DMS53 treated with DMSO at 0.1 percent for 48 hours (cell line): ENCODE measurements at regions not wholly inside any gene's neighbourhood (a gene's known extent, or its start where the extent isn't known, plus 50 kb on each side); places are given as distances from the start of the nearest gene placed in this dataset.

Source experiments
- DNase-seq: peaks from one replicate; lab custom pipeline; 2025; ENCODE audit not compliant: unreplicated experiment; lab: John Stamatoyannopoulos, UW

DNA sequence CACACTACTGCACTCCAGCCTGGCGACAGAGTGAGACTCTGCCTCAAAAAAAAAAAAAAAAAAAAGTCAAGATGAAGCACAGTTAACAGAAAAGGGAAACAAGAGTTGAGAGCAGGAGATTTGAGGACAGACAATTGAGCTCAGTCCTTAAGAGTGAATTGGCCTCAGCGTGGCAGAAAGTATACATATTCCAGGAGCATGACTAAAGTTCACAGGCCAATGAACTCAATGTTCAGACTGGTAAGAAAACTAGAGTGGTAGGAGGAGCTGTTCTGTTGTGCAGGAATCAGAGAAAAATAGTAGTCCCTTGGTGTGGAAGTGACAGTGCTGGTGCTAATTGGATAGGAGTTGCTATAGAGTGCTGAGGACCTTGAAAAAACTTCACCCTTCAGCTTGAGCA, 60.0 kb downstream of the NRN1 start:
- no peak for DNase-seq

DNA sequence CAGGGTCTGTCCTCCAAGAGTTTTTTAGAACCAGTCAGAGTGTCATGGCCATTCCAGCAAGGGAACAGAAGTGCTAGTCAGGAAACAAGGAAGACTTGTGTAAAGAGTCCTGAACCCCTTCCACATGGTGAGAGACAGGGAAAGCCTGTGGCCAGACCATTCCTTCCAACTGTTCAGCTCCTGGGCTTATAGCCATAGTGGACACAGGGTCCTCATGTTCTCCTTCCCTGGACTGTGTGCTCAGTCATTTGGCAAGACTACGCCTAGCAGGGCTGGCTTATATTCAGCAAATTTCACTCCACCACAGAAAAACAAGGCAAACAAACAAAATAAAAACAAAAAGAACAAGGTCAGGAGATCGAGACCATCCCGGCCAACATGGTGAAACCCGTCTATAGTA, 60.5 kb downstream of the NRN1 start:
- DNase-seq = no peak

DNA sequence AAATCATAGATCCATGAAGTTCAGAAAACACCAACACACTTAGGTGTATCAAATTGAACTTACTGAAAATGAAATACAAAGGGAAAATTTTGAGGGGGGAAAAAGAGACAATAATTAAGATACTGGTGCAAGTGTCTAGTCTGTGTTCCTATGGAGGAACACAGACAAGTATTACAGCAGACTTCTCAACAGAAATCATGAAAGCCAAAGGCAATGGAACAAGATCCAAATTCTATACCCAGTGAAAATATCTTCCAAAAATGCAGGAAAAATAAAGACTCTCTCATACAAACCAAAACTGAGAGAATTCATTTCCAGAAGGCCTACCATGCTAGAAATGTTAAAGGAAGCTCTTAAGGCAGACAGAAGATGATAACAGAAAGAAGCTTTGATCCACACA, 63.1 kb downstream of the NRN1 start:
- DNase-seq = no peak

- DNase-seq = no peak
Measured at GRCh38 chr6:5942591-5942990, 64.1 kb downstream of the NRN1 start.

GRCh38 chr6:5941188-5941587, 65.5 kb downstream of the NRN1 start:
- DNase-seq = no peak

- DNase-seq = no peak
Measured at GRCh38 chr6:5938934-5939333, 67.8 kb downstream of the NRN1 start.

GRCh38 chr6:5937936-5938706, 68.6 kb downstream of the NRN1 start:
- no peak for DNase-seq

- DNase-seq = no peak
Measured at GRCh38 chr6:5937169-5937909, 69.4 kb downstream of the NRN1 start.

DNA sequence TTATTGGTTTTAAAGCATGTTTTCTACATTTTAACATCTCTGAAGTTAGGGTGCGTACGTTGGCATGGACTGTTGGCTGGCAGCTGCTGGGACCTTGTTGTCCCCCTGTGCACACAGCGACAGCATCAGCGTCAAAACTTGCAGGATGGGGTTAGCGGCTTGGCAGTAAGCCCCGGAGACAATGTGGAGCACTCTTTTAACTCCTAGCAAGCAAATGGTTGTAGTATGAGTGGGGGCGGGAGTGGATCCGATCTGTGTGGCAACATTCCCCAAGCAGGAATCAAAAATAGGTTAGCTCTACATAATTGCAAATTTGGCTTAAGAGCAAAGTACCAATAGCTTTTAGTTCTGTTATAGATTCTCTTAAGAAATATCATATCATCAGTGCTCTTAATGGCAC, 70.1 kb downstream of the NRN1 start:
- DNase-seq = no peak

DNA sequence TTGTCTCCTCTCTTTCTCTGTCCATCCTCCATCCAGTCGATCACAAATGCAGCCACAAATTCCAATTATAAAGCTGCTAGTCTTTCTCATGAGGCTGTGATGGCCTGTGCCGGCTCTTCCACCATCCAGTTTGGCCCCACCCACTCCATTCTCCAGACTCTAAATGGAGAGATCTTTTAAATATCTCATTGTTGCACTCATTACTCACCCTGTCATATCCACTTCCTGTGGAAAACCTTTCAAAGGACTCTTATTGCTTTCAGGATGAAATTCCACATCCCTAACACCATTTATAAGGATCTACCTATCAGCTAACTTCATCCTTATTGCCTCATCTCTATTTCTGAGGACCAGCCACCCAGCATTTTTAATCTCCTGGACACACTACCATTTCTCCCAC, 70.6 kb downstream of the NRN1 start:
- no peak for DNase-seq

GRCh38 chr6:5930968-5931367, 75.8 kb downstream of the NRN1 start:
- no peak for DNase-seq

DNA sequence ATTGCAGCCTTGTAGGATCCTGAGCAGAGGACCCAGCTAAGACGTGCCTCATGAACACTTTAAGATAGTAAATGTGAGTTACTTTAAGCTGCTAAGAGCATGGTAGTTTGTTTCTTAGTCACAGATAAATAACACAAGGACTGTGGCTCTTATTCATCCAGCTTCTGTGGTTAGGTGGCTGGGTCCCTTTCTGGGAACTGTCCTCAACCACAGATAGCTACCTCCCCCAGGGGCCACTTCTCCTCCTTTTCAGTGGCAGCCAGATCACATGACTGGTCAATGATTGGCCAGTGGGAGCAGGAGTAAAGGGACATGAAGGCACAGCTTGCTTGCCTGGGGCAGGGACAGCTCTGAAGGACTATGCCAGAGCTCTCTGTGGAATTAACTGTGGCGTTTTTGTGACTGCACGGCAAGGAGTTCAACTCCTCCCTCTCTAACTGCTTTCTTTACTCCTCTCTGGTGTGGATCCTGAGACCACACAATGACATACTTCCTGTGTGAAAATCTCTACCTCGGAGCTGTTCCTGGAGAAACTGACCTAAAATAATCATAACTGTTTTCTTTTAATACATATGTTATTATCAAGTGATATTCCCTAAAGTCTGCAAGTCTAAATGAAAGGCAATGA, 76.5 kb downstream of the NRN1 start:
- DNase-seq = no peak

- no peak for DNase-seq
Measured at GRCh38 chr6:5923840-5924239, 82.9 kb downstream of the NRN1 start.

DNA sequence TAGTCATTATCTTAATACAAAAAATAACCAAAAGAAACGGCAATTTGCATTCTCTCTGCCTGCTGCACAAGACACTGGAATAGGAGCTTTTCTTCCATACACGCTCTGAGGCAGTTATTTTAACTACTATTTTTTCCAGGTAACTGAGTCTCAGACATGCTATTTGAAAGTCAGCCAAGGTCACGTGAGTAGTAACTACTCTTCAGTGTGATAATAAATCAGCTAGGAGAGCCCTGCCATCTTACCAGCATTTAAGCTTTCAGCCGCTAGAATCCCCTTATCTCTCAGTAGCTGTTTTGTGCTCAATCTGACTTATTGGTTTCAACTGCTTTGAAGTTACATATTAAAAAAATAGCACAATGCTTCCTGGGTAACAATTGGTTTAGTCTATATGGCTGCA, 84.5 kb downstream of the NRN1 start:
- DNase-seq = no peak

DNA sequence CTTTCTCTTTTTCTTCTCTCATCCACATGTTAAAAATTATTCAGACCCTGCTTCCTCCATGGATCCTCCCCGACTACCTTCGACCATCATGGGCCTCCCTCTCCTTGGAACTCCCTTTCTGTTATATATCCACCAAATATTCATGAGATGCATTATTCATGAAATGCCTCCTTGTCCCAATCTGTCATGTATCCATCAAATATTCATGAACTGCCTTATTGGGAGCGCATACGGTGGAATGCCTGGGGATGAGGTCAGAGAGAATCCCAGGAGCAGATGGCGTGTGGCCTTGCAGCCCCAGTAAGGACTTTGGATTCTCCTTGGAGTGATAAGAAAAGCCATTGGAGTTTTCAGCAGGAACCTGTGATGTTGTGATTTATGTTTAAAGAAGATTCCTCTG, 97.0 kb downstream of the NRN1 start:
- DNase-seq = no peak

DNA sequence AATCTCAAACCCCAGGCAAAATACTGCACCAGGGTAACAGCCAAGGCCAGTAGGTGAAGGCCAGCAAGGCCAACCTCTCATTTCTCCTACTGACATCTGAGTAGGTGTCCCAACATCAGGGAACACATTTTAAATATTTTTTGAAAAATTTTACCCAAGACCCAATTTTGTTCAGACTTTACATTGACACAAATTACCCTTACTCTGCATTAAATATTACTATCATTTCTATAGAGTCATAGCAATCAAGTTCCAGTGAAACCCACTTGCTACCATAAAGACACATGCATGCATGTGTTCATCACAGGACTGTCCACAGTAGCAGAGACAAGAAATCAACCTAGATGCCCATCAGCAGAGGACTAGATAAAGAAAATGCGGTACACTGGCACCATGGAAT, 99.9 kb downstream of the NRN1 start:
- DNase-seq = no peak

GRCh38 chr6:5906340-5906670, 100.4 kb downstream of the NRN1 start:
- no peak for DNase-seq

GRCh38 chr6:5905431-5906339, 101.0 kb downstream of the NRN1 start:
- DNase-seq = no peak

- DNase-seq = no peak
Measured at GRCh38 chr6:5904532-5904931, 102.2 kb downstream of the NRN1 start.

- DNase-seq = no peak
Measured at GRCh38 chr6:5899216-5900045, 107.3 kb downstream of the NRN1 start.
